ENCODE measurements at regions not wholly inside any gene's neighbourhood (a gene's known extent, or its start where the extent isn't known, plus 50 kb on each side); places are given as distances from the start of the nearest gene placed in this dataset.

GRCh38 chr3:128567141-128567540, 74.1 kb upstream of the GATA2 start (continued):
- TF ChIP-seq ZNF462 (CRISPR knock-in tag; IDR thresholded peaks at IDR 0.05): no peak
- TF ChIP-seq POLR2AphosphoS5 (IDR thresholded peaks at IDR 0.05; ENCODE audit: low read depth): no peak
- no peak for TF ChIP-seq ZNF114 (CRISPR knock-in tag; IDR thresholded peaks at IDR 0.05)
- TF ChIP-seq, protein P1, sequence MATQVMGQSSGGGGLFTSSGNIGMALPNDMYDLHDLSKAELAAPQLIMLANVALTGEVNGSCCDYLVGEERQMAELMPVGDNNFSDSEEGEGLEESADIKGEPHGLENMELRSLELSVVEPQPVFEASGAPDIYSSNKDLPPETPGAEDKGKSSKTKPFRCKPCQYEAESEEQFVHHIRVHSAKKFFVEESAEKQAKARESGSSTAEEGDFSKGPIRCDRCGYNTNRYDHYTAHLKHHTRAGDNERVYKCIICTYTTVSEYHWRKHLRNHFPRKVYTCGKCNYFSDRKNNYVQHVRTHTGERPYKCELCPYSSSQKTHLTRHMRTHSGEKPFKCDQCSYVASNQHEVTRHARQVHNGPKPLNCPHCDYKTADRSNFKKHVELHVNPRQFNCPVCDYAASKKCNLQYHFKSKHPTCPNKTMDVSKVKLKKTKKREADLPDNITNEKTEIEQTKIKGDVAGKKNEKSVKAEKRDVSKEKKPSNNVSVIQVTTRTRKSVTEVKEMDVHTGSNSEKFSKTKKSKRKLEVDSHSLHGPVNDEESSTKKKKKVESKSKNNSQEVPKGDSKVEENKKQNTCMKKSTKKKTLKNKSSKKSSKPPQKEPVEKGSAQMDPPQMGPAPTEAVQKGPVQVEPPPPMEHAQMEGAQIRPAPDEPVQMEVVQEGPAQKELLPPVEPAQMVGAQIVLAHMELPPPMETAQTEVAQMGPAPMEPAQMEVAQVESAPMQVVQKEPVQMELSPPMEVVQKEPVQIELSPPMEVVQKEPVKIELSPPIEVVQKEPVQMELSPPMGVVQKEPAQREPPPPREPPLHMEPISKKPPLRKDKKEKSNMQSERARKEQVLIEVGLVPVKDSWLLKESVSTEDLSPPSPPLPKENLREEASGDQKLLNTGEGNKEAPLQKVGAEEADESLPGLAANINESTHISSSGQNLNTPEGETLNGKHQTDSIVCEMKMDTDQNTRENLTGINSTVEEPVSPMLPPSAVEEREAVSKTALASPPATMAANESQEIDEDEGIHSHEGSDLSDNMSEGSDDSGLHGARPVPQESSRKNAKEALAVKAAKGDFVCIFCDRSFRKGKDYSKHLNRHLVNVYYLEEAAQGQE (IDR thresholded peaks at IDR 0.05; ENCODE audit: unreplicated experiment): no peak
- TF ChIP-seq NANOG (IDR thresholded peaks at IDR 0.05; ENCODE audit: borderline replicate concordance): no peak

GRCh38 chr3:128563439-128563838, 70.4 kb upstream of the GATA2 start:
- H2AFZ ChIP-seq: no peak overlapping the region
- DNase-seq (ENCODE audit: low spot score): no peak
- no peaks in the 10 kb centered on the region for H3K9me2 ChIP-seq (ENCODE audit: insufficient read depth)
- Mint-ChIP-seq H3K27ac (no peak overlapping the region), H3K27me3 (ENCODE audit: insufficient read depth, low read depth, poor library complexity) (peaks cover 7% of the 10 kb centered on the region), H3K9me3 (no peaks in the 10 kb centered on the region; the same call in 2 of the 3 replicates), H3K4me1 (peaks cover 16% of the 10 kb centered on the region), H3K36me3 (ENCODE audit: low read depth) (no peaks in the 10 kb centered on the region), H3K4me3 (no peak overlapping the region)
- H3K27ac ChIP-seq (ENCODE audit: low read depth): no peak overlapping the region
- peaks cover 24% of the 10 kb centered on the region for H3K4me1 ChIP-seq (ENCODE audit: insufficient read depth)
- H3F3A ChIP-seq (replicated peaks; ENCODE audit: low read depth): peaks cover 5% of the 10 kb centered on the region; the same call in 1 of the 2 replicates
- ATAC-seq: no peak
- no peak overlapping the region for H3K4me2 ChIP-seq
- H3K36me3 ChIP-seq (ENCODE audit: insufficient read depth): no peaks in the 10 kb centered on the region
- no peak overlapping the region for H3K4me3 ChIP-seq
- H3K27me3 ChIP-seq (ENCODE audit: insufficient read depth): no peaks in the 10 kb centered on the region
- TF ChIP-seq STAT1 (IDR thresholded peaks at IDR 0.05; ENCODE audit: unreplicated experiment) (no peak), ZNF331 (CRISPR knock-in tag; IDR thresholded peaks at IDR 0.05; ENCODE audit: low read depth) (no peak), EZH2phosphoT487 (IDR thresholded peaks at IDR 0.05; ENCODE audit: unreplicated experiment) (no peak)
- TF ChIP-seq, protein P1 (IDR thresholded peaks at IDR 0.05; ENCODE audit: unreplicated experiment): no peak
- H4K20me1 ChIP-seq (replicated peaks; ENCODE audit: insufficient read depth): no peaks in the 10 kb centered on the region
- H3K79me2 ChIP-seq (replicated peaks; ENCODE audit: insufficient read depth): no peaks in the 10 kb centered on the region

All from GM23338 (cell line).